H9 (cell line): ENCODE measurements at regions not wholly inside any gene's neighbourhood (a gene's known extent, or its start where the extent isn't known, plus 50 kb on each side); places are given as distances from the start of the nearest gene placed in this dataset.

Experiments
- DNase-seq: peaks from one replicate; pipeline ENCODE4 v3.0.0-alpha.2; 2017
- H2AFZ ChIP-seq: one replicate; pipeline ENCODE4 v1.6.1; 2013; ENCODE audit warnings: mild to moderate bottlenecking, low read length, control low read depth, moderate library complexity
- H2AK5ac ChIP-seq: 2 replicates; pipeline ENCODE4 v1.6.1; 2013; ENCODE audit warnings: low read length, control low read depth, mixed read lengths; ENCODE audit not compliant: insufficient read length
- H2BK120ac ChIP-seq: one replicate; pipeline ENCODE4 v1.6.1; 2013; ENCODE audit warnings: low read depth, mild to moderate bottlenecking, low read length, control low read depth, inconsistent platforms; ENCODE audit not compliant: poor library complexity, severe bottlenecking
- H2BK12ac ChIP-seq: 2 replicates; pipeline ENCODE4 v1.6.1; 2013; ENCODE audit warnings: low read length, control low read depth, mixed read lengths, low read depth; ENCODE audit not compliant: insufficient read length
- H2BK15ac ChIP-seq: 2 replicates; pipeline ENCODE4 v1.6.1; 2013; ENCODE audit warnings: low read depth, low read length, control low read depth
- H2BK20ac ChIP-seq: one replicate; pipeline ENCODE4 v1.6.1; 2013; ENCODE audit warnings: low read depth, mild to moderate bottlenecking, low read length, control low read depth, inconsistent platforms; ENCODE audit not compliant: poor library complexity, severe bottlenecking
- H2BK5ac ChIP-seq: 2 replicates; pipeline ENCODE4 v1.6.1; 2013; ENCODE audit warnings: low read length, control low read depth, mixed read lengths; ENCODE audit not compliant: insufficient read length
- H3K14ac ChIP-seq: 2 replicates; pipeline ENCODE4 v1.6.1; 2013; ENCODE audit warnings: low read length, control low read depth; ENCODE audit not compliant: insufficient read depth
- H3K18ac ChIP-seq: 2 replicates; pipeline ENCODE4 v1.6.1; 2013; ENCODE audit warnings: low read depth, mild to moderate bottlenecking, mixed read lengths, low read length, control low read depth; ENCODE audit not compliant: insufficient read length
- H3K23ac ChIP-seq: 2 replicates; pipeline ENCODE4 v1.6.1; 2013; ENCODE audit warnings: low read length, control low read depth, mixed read lengths, low read depth; ENCODE audit not compliant: insufficient read length
- H3K23me2 ChIP-seq: 2 replicates; pipeline ENCODE4 v1.6.1; 2013; ENCODE audit warnings: low read depth, mild to moderate bottlenecking, mixed read lengths, low read length, control low read depth; ENCODE audit not compliant: insufficient read length, poor library complexity, severe bottlenecking
- H3K27ac ChIP-seq: 2 replicates; pipeline ENCODE4 v1.5.1; 2013; ENCODE audit warnings: low read length, control low read depth, mixed read lengths, low read depth; ENCODE audit not compliant: insufficient read length
- H3K27me3 ChIP-seq: 2 replicates; pipeline ENCODE4 v1.6.1; 2013; ENCODE audit warnings: low read length, control low read depth, inconsistent platforms; ENCODE audit not compliant: insufficient read depth
- H3K4ac ChIP-seq: 2 replicates; pipeline ENCODE4 v1.6.1; 2013; ENCODE audit warnings: low read depth, mild to moderate bottlenecking, control low read depth, inconsistent platforms, low read length, moderate library complexity
- H3K4me1 ChIP-seq: 2 replicates; pipeline ENCODE4 v1.6.1; 2013; ENCODE audit warnings: low read length, control low read depth, inconsistent platforms; ENCODE audit not compliant: insufficient read depth
- H3K4me2 ChIP-seq: 2 replicates; pipeline ENCODE4 v1.6.1; 2013; ENCODE audit warnings: low read length, control low read depth, mixed read lengths; ENCODE audit not compliant: insufficient read length, insufficient read depth
- H3K56ac ChIP-seq: 2 replicates; pipeline ENCODE4 v1.6.1; 2013; ENCODE audit warnings: low read depth, mild to moderate bottlenecking, mixed read lengths, low read length, control low read depth; ENCODE audit not compliant: insufficient read length
- H3K79me1 ChIP-seq: 2 replicates; pipeline ENCODE4 v1.6.1; 2013; ENCODE audit warnings: low read depth, mild to moderate bottlenecking, moderate library complexity, low read length, control low read depth, inconsistent platforms; ENCODE audit not compliant: insufficient read depth, poor library complexity, severe bottlenecking
- H3K79me2 ChIP-seq: 2 replicates; pipeline ENCODE4 v1.6.1; 2013; ENCODE audit warnings: low read length, control low read depth, inconsistent platforms; ENCODE audit not compliant: insufficient read depth
- H3K9ac ChIP-seq: 2 replicates; pipeline ENCODE4 v1.6.1; 2013; ENCODE audit warnings: low read length, control low read depth, mixed read lengths; ENCODE audit not compliant: insufficient read length; ENCODE audit errors: extremely low read depth
- H3K9me3 ChIP-seq: one replicate; pipeline ENCODE4 v1.6.1; 2013; ENCODE audit warnings: low read depth, low read length, inconsistent platforms; ENCODE audit not compliant: control insufficient read depth
- H3T11ph ChIP-seq: one replicate; pipeline ENCODE4 v1.6.1; 2013; ENCODE audit warnings: mild to moderate bottlenecking, low read length, control low read depth, inconsistent platforms
- H4K20me1 ChIP-seq: one replicate; pipeline ENCODE4 v1.6.1; 2013; ENCODE audit not compliant: control insufficient read depth, insufficient read length, insufficient read depth
- H4K5ac ChIP-seq: 2 replicates; pipeline ENCODE4 v1.6.1; 2013; ENCODE audit warnings: low read depth, mild to moderate bottlenecking, mixed read lengths, low read length, control low read depth; ENCODE audit not compliant: insufficient read length
- H4K8ac ChIP-seq: replicated peaks from 2 replicates; pipeline ENCODE4 v1.6.1; 2013; ENCODE audit warnings: low read length, control low read depth, mixed read lengths, low read depth; ENCODE audit not compliant: insufficient read length
- H4K91ac ChIP-seq: 2 replicates; pipeline ENCODE4 v1.6.1; 2013; ENCODE audit warnings: low read depth, mild to moderate bottlenecking, moderate library complexity, mixed read lengths, low read length, control low read depth; ENCODE audit not compliant: insufficient read length
- H3K27ac Mint-ChIP-seq, 3 experiments: 2 replicates in 2 of 3; 3 replicates in 1 of 3; pipeline ENCODE4 v1.8.0; 2020 to 2021; ENCODE audit warnings: mixed read lengths in 3 of 3, mild to moderate bottlenecking in 1 of 3, moderate library complexity in 1 of 3
- H3K27me3 Mint-ChIP-seq: 2 replicates; pipeline ENCODE4 v1.8.0; 2021; ENCODE audit warnings: low read depth, mild to moderate bottlenecking, moderate library complexity, mixed read lengths
- H3K36me3 Mint-ChIP-seq, 3 experiments: 2 replicates in 2 of 3; 3 replicates in 1 of 3; pipeline ENCODE4 v1.8.0; 2020 to 2021; ENCODE audit warnings: low read depth in 3 of 3, mixed read lengths in 3 of 3; ENCODE audit not compliant: insufficient read depth in 1 of 3
- H3K4me1 Mint-ChIP-seq, 2 experiments: 2 replicates each; pipeline ENCODE4 v1.8.0; 2020; ENCODE audit warnings: mixed read lengths in 2 of 2
- H3K4me3 Mint-ChIP-seq, 2 experiments: 2 replicates in 1 of 2; 3 replicates in 1 of 2; pipeline ENCODE4 v1.8.0; 2020 to 2021; ENCODE audit warnings: mild to moderate bottlenecking in 2 of 2, mixed read lengths in 2 of 2, moderate library complexity in 1 of 2
- H3K9me3 Mint-ChIP-seq, 2 experiments: 2 replicates in 1 of 2; 3 replicates in 1 of 2; pipeline ENCODE4 v1.8.0; 2020; ENCODE audit warnings: mild to moderate bottlenecking in 2 of 2, mixed read lengths in 2 of 2, moderate library complexity in 1 of 2
- WGBS: extraction: QIAGEN DNeasy Blood & Tissue Kit; methylation state at CpG from one replicate; pipeline ENCODE4 v1.1.7; 2013; ENCODE audit warnings: missing lambda C conversion rate, low lambda C conversion rate, mixed read lengths; ENCODE audit not compliant: insufficient read length; ENCODE audit errors: extremely low coverage; 5-methylcytosine and 5-hydroxymethylcytosine counted together
- TF ChIP-seq, protein P1 (sequence below): fragments of 200-600 bp; sonication (generic); conservative IDR thresholded peaks from 3 replicates; pipeline ENCODE4 v1.8.0; 2021; ENCODE audit warnings: antibody characterized with exemption, mild to moderate bottlenecking

DNA sequence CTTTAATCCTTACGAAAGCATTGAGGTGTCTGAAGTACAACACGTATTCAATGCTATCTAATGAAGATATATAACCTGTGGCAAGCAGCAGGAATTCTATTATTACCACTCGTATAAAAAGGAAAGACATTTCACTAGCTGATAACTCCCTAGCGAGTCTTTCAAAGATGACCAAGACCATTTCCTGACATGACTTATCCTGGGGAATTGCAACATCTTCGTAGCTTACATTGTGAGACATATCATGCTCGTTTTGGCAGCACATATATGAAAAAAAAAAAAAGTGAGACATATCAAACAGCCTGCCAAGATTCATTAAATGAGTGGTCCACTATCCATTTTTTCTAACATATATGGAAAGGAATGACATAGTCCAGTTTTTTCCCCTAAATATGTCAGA lies 337.0 kb downstream of the FSCB start:
- Mint-ChIP-seq H3K27me3 (no peaks in the 10 kb centered on the region), H3K4me1 (peaks cover 2% of the 10 kb centered on the region in 2 experiments; a peak in 1 of 4 replicates), H3K9me3 (peaks cover 8 to 11% of the 10 kb centered on the region in 2 experiments), H3K4me3 (no peak overlapping the region), H3K36me3 (peaks cover 0 to 12% (median 0%) of the 10 kb centered on the region in 3 experiments; a peak in 4 of 7 replicates), H3K27ac (no peak overlapping the region)
- no peak overlapping the region for H2BK12ac ChIP-seq
- no peaks in the 10 kb centered on the region for H3K27me3 ChIP-seq
- no peak overlapping the region for H4K91ac ChIP-seq
- TF ChIP-seq, protein P1, sequence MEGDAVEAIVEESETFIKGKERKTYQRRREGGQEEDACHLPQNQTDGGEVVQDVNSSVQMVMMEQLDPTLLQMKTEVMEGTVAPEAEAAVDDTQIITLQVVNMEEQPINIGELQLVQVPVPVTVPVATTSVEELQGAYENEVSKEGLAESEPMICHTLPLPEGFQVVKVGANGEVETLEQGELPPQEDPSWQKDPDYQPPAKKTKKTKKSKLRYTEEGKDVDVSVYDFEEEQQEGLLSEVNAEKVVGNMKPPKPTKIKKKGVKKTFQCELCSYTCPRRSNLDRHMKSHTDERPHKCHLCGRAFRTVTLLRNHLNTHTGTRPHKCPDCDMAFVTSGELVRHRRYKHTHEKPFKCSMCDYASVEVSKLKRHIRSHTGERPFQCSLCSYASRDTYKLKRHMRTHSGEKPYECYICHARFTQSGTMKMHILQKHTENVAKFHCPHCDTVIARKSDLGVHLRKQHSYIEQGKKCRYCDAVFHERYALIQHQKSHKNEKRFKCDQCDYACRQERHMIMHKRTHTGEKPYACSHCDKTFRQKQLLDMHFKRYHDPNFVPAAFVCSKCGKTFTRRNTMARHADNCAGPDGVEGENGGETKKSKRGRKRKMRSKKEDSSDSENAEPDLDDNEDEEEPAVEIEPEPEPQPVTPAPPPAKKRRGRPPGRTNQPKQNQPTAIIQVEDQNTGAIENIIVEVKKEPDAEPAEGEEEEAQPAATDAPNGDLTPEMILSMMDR, result no peak
- H3T11ph ChIP-seq, result no peak overlapping the region
- no peak overlapping the region for H3K14ac ChIP-seq
- H4K8ac ChIP-seq, result no peak overlapping the region
- no peaks in the 10 kb centered on the region for H4K20me1 ChIP-seq
- no peaks in the 10 kb centered on the region for H3K79me2 ChIP-seq
- no peak overlapping the region for H3K9ac ChIP-seq
- no peak overlapping the region for H2BK120ac ChIP-seq
- no peak overlapping the region for H3K18ac ChIP-seq
- H3K56ac ChIP-seq, result no peak overlapping the region
- H2BK15ac ChIP-seq, result no peak overlapping the region
- no peaks in the 10 kb centered on the region for H3K9me3 ChIP-seq
- H2AK5ac ChIP-seq, result no peak overlapping the region
- no peak overlapping the region for H3K4ac ChIP-seq
- H2BK20ac ChIP-seq, result no peak overlapping the region
- no peak overlapping the region for H2AFZ ChIP-seq
- H3K23me2 ChIP-seq, result no peaks in the 10 kb centered on the region
- H2BK5ac ChIP-seq, result no peak overlapping the region
- no peak overlapping the region for H3K4me2 ChIP-seq
- no peak overlapping the region for H3K27ac ChIP-seq
- WGBS, result no CpG with 5 or more reads among the region's 6 CpGs
- H3K4me1 ChIP-seq, result no peaks in the 10 kb centered on the region
- no peak overlapping the region for H3K23ac ChIP-seq
- DNase-seq, result no peak
- no peak overlapping the region for H4K5ac ChIP-seq
- H3K79me1 ChIP-seq, result no peaks in the 10 kb centered on the region
